ENCODE measurements at regions not wholly inside any gene's neighbourhood (a gene's known extent, or its start where the extent isn't known, plus 50 kb on each side); places are given as distances from the start of the nearest gene placed in this dataset.

DNA sequence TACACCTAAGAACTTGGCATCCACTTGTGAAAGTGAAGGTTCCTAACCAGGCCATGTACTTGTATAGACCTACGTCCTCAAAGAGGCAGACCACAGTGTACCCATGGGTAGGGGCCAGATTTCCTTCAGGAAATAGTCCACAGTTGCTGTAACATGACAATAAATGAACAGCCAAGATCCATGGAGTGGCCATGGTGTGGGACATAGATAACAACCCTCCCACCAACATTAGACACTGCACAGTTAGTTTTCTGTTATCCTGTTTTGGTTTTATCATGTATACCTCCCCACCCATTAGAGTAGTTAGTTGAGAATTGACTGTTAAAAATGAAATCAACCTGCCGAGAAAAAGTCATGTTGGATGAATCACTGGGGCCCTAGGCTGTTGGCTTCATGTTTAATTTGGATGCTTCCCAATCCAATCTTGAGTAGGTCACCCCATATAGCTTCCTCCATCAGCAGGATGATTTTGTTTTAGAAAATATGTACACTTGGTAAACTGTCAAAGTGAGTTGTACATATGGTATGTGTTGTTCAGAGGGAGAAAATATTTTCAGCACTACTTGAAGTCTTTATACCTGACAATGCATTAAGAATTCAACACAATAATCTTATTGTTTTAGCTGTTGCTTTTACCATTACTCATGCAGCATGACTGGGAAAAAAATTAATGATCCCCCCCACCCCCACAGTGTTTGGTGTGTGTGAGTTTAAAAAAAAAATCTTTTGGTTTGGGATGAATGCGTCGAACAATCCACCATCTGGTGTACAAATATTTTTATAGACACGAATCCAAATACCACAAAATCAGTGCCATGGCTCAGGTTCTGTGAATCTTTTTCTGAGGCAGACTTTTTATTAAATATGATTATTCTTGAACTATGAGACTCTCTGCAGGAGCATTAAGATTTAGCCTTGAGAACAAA, 88.3 kb upstream of the ARHGAP29 start:
- DNase-seq (ENCODE audit: low read depth in 2 of 2), result peak; percentile 98

DNA sequence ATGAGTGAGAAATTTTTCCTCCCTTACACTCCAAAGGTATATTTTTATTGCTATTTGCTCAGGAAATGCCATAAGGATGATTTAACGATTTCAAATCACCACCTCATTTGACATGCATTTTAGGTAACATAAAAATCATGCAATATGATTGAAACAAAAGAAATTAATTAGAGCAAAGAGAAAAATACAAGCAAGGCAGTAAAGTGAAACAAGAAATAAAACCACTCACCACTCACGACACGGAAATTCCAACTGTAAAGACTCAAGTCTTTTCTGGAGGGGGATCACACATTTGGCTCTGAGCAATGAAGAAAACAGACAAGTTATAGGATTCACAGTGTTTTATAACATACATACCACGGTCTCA, 86.8 kb upstream of the ARHGAP29 start:
- DNase-seq (ENCODE audit: low read depth in 2 of 2), result peak; percentile 78 to 79

DNA sequence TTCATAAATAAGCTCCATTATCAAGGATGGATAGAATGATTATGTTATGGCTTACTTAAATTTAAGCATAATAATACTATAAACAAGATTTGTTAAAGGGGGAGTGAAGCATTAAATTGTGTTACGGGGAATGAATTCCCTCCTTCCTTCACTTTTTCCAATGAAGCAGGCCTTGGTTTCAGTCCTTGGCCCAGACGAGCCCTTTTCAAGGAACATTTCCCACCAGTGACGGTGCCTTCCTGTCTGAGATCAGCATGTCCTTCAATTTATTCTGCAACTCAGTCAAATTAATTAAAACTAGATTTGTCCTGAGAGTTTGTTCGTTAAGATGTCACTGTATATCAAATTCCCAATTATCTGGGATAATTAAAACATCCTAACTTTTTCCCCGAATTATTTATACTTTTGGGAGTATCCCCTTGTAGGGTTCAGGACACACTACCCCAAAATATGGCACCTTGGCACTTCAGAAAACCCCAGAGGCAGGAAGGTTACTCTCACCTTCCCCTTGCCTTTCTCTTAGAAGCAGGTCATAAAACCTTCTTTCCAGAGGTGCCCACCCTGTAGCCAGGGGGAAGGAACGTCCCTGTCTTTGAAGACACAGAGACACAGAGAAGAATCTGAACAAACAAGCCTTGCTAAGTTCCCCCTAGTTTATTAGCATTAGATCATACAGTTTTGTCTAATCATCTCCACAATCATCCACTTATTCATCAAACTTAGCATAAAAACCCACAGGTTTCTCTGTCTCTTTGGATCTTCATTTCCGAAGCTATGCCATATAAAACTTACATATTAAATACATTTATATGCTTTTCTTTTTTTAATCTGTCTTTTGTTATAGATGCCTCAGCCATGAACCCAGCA, 86.2 kb upstream of the ARHGAP29 start:
- DNase-seq (ENCODE audit: low read depth in 2 of 2), result no peak

DNA sequence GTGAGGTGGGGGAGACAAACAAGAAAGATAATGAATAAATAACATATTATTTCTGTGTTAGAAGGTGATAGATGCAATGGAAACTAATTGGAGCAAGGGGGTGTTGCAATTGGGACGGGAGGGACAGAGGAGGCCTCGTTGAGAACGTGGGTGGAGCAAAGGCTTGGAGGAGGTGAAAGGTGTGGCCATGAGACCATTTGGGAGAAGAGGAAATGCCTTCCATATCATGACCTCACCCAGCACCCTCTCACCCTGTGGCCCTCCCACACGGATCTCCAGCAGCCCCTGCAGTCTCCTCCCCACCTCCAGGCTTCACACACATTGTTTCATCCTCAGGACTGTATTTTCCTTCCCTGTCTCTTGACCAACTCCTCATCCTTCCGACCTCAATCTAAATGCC, 85.3 kb upstream of the ARHGAP29 start:
- no peak for DNase-seq (ENCODE audit: low read depth in 2 of 2)

DNA sequence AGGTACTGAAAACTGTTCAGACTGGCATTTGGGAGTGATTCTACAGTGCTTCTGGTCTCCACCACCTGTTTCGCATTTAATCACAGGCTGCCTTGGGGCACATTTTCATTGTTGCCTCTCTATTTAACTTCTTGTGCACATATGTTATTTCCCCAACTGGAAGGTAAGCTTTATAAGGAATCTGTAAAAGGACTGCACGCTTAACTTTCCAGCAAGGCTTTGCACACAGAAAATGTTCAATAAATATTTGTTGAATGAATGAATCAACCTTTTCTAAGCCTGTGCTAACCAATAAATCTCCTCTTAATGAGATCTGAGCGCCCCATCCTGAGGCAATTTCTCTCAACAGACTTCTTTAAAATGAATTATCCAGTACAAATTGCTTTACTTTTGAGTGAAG, 84.3 kb upstream of the ARHGAP29 start:
- DNase-seq (ENCODE audit: low read depth in 2 of 2), result peak in 1 of 2 experiments; percentile 32

DNA sequence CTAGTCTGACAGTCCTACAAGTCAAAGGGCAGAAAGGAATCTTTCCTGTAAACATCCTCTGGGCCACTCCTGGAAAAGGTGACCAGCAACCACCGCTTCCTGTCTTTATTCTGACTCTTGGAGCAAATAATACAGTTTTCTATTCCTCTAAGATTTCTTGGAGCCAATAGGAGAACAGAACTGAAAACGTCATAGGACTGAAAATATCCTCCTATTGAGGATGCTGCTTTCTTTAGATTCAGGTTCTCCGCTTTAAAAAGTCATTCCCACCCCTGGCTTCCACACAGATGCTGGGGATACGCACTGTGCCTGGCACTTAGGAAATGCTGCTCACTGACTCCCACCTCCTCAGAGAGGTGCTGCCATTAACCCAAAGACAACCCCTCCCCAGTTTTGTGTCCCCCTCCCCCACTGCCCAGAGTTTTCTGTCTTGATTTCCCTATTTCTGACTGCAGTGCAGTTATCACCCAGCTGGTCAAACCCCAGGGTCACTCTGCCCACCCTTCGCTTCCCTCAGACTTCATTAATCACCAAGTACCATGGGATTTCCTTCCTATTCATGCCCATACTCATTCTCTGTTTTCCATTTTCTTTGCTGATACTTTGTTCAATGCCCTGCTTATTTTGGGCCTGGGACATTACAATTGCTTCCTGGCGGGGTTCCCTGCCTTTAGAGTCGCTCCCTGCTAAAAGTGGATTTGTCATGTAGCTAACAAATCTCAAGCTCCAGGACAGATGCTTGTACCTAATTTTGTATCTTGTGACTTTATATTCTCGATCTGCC, 82.1 kb upstream of the ARHGAP29 start:
- DNase-seq (ENCODE audit: low read depth in 2 of 2), result no peak

DNA sequence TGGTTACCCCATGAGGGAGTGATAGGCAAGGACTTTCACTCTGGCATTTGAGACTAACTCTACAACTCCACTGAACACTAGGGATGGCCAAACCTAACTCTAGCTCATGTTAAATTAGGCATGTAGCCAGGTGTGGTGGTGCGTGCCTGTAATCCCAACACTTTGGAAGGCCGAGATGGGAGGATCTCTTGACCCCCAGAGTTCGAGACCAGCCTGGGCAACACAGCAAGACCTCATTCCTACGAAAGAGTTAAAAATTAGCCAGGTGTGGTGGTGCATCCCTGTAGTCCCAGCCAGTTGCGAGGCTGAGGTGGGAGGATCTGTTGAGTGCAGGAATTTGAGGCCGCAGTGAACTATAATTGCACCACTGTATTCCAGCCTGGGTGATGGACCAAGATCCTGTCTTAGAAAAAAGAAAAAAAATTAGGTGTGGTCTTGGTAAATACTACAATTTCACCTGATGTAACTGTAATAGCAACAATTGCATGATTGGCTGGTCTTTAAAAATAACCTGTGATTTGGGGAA, 81.2 kb upstream of the ARHGAP29 start:
- no peak for DNase-seq (ENCODE audit: low read depth in 2 of 2)

DNA sequence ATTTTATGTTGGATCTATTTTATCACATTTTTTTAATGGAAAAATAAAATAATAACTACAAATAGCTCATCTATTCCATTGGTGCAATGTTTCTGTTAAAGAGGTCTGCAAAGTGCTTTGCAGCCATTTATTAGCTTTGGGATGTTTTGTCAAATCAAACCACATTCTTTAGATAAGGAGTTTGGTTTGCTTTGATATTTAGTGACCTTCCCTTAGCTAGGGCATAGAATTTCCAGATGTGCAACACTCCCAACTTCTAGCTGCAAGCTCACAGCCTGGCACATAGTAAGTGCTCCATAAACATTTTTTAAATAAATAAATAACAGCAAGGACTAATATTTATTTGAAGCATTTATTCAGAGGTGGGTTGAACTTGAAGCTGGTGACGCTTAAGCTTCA, 80.4 kb upstream of the ARHGAP29 start:
- no peak for DNase-seq (ENCODE audit: low read depth in 2 of 2)

DNA sequence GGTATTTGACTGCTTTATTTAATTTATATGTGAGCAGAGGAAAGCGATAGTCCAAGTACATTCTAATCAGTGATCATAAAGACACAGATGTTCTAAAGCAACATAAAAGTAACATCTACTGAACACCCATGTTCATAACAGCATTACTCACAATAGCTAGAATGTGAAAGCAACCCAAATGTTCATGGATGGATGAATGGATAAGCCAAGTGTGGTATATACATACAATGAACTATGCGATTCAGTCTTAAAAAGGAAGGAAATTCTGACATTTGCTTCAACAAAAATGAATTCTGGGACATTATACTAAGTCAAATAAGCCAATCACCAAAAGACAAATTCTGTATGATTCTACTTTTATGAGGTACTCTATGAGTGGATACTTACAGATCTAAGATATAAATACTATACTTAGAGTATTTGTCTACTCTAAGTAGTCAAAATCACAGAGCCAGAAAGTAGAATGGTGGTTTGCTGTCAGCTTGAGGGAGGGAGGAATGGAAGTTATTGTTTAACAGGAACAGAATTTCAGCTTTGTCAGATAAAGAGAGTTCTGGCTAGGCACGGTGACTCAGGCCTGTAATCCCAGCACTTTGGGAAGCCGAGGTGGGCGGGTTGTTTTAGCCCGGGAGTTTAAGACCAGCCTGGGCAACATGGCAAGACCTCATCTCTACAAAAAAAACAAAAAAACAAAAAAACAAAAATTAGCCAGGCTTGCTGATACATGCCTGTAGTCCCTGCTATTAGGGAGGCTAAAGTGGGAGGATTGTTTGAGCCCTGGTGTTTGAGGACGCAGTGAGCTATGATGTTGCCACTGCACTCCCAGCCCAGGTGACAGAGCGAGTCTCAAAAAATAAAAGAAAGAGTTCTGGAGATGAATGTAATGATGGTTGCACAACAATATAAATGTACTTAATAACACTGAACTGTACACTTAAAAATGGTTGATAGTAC, 79.7 kb upstream of the ARHGAP29 start:
- no peak for DNase-seq (ENCODE audit: low read depth in 2 of 2)

DNA sequence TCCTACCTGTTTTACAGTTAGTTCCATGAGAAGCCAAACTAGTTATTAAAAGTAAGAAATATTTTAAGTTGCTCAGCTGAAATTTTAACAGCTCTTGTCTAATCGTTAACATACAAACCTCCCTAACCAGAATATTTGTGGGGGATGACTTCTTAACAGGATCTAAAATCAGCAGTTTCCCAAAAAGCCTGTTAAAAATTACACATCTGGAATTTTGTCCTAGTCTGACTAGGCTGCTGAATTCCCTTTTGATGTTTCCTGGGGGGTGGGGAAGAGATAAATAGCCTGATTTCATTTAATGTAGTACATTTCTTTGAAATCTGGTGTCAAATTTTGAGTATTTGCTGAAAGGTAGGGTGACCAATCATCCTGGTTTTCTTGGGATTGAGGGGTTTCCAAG, 78.8 kb upstream of the ARHGAP29 start:
- DNase-seq (ENCODE audit: low read depth in 2 of 2), result no peak

DNA sequence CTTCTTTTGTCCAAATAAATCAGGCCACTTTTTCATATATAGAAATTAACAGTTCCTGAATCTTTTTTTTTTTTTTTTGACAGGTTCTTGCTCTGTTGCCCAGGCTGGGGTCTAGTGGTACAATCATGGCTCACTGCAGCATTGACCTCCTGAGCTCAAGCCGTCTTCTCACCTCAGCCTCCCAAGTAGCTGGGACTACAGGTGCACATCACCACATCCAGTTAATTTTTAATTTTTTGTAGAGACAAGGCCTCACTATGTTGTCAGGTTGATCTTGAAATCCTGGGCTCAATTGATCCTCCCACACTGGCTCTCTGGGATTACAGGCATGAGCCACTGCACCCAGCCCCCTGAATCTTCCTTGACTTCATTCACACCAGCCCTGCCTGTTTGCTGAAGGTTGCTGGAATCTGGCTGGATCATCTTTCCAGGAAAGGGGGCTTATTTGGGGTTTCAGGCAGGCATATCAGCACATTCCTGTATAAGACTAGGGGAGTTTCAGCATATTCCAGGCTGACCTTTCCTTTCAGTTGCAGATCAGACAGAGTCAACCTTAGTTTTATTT, 78.2 kb upstream of the ARHGAP29 start:
- no peak for DNase-seq (ENCODE audit: low read depth in 2 of 2)

DNA sequence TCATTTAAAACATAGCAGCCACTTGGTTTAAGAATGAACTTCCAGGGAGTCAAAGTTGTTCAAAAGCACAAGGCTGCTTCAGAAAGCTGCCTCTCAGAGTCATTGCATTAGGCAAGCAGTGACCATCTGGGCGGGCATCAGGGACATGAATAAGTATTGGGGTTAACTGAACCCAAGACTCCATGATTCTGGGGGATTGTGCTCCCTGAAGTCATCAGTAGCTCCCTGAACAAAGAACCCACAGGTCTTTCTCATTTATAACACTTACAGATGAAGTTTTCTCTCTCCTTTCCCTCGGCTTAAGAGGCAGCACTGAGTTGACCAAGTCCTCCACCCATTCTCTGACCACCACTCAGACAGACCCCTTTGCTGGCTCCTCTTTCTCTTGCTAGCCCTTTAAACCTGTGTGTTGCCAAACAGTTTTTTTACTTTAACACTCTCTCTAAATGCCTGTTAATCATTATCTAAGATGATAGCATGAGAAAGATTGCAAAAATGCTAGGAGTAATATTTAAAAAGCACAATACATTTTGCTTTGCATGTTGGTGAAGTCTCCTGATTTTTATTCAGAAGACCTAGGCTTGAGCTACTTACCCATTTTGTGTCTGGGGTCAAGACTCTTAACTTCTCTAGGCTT, 77.0 kb upstream of the ARHGAP29 start:
- DNase-seq (ENCODE audit: low read depth in 2 of 2), result no peak

DNA sequence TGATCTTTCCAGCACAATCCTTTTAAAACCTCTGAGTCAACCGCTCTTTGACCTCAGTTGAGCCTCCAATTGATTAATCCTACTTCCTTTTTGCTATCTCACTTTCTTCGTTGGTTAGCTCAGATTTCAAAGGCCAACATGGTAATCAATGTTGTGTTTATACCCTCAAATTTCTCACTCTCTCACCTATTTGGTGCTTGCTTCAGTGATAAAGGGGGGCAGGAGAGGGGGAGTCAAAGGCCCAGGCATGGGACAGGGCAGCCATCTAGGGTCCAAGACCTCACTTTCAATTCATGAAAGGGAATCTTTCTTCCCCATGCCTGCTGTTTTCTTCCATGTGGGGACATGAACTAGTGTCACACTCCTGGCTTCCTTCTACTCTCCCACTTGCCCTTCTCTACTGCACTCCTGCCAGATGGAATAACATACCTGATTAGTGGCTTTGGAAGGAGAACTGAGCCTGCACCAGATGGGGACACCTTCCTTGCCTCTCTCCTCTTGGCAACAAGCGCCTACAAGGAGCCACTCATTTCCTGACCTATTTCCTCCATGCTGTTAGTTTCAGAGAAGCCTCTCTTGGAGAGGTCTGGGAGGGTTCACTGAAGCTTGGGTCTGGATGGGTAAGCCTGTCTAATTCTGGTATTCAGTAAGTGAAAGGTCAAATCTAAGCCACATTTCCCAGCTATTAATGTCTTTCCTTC, 73.3 kb upstream of the ARHGAP29 start:
- DNase-seq (ENCODE audit: low read depth in 2 of 2), result no peak

DNA sequence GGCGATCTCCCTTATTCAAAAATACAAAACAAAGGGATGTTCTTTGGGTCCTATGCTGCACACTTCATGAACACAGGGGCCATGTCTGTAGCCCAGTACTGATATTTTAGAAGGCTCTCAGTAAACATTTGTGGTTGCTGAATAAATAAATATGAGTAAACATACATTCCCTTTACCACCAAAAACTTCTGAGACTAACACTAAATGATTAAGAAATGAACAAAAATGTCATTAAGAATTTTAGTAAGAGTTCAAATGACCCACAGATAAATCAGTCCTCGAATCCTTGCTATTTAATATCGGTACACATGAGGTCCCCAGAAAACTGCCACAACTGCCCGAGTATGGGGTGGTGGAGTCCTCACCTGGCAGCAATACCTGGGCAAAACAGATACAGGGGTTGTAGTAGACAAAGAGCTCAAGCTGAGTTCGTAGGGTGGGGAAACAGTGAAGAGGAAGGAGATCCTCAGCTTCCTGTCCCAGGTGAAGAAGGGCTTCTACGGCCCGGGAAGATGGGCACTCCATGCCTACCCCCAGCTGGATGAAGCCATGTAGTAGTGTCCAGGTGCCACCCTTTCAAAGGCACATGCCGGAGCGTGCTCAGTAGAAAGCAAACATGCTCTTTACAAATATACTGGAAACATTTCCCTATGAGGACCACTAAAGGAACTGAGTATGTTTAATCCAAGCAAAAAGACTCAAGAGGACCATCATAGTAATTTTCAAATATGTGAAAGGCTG, 72.6 kb upstream of the ARHGAP29 start:
- DNase-seq (ENCODE audit: low read depth in 2 of 2), result no peak

DNA sequence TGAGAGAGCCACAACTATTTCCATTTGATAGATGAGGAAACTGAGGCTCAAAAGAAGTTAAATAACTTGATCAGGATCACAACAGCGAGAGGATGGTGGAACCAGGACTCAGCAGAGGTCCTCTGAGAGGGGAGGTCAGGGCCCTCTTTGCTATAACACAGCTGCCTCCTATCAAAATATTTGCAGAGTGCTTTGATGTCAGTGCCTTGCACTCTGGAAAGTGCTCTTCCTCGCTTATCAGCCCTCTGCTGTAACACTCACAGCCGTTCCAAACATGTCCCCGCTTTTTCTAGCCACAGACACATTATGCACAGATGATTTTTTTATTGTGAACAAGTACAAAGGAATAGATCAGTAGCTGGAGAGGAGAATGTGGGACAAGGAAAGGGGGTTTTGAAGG, 71.8 kb upstream of the ARHGAP29 start:
- no peak for DNase-seq (ENCODE audit: low read depth in 2 of 2)

DNA sequence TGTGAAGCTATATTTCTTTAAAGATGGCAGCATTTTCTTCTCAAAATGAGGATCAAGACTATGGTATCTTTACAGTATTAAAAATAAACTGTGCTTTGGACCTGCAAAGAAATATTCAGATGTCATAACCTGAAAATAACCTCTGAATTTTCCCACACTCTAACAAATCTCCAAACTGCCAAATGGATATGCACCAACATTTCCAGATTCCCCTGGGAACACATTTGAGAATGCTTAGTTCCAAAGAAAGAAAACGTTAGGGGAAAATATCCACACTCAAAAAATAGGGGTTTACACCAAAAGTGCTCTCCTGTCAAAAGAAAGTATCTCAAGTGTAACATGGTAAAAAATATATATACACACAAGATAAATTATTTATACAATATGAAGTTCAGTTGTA, 69.1 kb upstream of the ARHGAP29 start:
- DNase-seq (ENCODE audit: low read depth in 2 of 2), result no peak

DNA sequence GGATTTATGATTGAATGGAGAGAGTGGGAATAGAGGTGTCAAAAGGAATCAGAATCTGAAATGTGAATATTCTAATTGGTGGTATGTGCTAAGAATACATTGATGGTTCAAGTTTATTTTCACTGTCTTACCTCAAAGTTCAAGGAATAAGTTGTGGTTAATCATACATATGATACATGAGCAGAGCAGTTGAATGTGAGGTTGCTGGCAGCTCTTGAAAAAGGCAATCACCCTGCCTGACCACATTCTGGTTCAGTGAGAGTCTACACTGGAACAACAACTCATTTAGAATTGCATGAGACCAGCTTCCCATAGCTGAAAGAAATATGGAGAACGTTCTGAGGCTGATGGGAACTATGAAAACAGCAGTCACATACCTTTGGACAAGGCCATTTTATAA, 68.3 kb upstream of the ARHGAP29 start:
- DNase-seq (ENCODE audit: low read depth in 2 of 2), result peak in 1 of 2 experiments; percentile 33

DNA sequence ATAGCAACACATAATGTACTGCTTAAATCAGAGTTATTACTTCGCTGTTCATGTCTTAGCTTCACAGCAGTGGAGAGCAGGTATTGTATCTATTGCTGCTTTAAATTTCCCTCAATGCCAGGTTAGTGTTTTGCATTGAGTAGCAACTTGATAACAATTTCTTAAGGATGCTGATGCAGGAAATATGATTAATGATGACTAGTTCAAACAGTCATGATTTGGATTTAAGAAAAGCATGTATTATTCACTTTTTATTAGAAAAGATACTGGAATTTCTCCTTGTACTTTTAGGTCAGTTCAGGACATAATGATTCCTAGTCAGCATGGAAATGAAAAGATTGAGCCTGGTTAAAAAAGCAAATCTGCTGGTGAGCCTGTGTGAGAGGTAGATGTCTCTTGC, 67.2 kb upstream of the ARHGAP29 start:
- no peak for DNase-seq (ENCODE audit: low read depth in 2 of 2)

DNA sequence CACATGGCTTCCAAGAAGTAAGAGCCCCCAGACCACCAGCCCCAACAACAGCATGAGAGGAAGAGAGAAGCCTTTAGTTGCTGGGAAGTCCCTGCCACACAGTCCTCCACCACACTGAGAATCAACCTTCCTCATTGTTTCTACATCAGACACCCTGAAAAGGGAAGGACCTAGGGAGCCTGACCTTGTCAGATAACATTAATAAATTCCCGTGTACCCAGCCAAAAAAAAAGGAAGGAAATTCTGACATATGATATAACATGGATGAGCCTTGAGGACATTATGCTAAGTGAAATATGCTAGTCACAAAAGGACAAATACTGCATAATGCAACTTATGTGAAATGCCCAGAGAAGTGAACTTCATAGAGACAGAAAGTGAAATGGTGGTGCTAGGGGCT, 65.6 kb upstream of the ARHGAP29 start:
- no peak for DNase-seq (ENCODE audit: low read depth in 2 of 2)
